SK-N-MC (cell line): ENCODE measurements at regions not wholly inside any gene's neighbourhood (a gene's known extent, or its start where the extent isn't known, plus 50 kb on each side); places are given as distances from the start of the nearest gene placed in this dataset.

Source experiments
- EZH2 ChIP-seq: fragments of 200-600 bp; sonication (generic); IDR thresholded peaks from one replicate; pipeline ENCODE4 v1.6.1; 2017; ENCODE audit warnings: antibody characterized with exemption
- POLR2AphosphoS5 ChIP-seq: IDR thresholded peaks from 2 replicates; pipeline ENCODE4 v1.6.1; 2012; ENCODE audit warnings: mild to moderate bottlenecking, low read depth, low read length, borderline replicate concordance

DNA sequence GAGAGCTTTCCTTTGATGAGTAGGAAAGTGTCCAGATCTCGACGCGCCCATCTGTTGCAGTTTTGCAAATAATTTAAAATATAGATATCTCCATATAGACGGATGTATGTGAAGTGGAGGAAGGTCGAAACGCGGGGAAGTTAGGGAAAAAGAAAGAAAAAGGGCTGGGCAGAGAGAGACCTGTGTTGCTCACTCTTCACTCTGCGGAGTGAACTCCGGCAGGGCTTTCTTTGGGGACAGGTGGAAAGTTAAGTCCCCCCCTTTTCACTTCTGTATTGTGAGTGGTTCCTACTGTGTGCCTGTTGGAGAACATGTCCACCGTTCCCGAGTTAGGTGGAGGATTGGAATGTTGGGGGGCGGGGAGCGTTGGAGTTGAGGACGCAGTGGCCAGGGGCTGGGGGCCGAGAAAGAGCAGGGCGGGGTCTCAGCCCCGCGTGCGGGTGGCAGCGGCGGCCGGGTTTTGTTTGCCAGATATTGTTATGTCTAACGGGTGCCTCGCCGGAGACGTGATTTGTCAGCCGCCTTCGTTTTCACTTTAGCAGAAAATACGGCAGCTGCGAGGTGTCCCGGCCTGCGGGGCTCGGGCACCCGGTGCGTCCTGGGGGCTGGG lies 145.1 kb upstream of the ZNF536 start:
- no peak for TF ChIP-seq EZH2
- TF ChIP-seq POLR2AphosphoS5 = no peak
